SK-N-MC (cell line): ENCODE measurements at regions not wholly inside any gene's neighbourhood (a gene's known extent, or its start where the extent isn't known, plus 50 kb on each side); places are given as distances from the start of the nearest gene placed in this dataset.
"Not testable (repeated sequence)": the region's sequence is repeated elsewhere in the genome, so short reads cannot be mapped to it uniquely, and the experiment has no call there.

Experiments
- DNase-seq: peaks from one replicate; pipeline ENCODE4 v3.0.0-alpha.2; 2011; ENCODE audit warnings: low read depth, low spot score
- H3K27ac ChIP-seq: fragments of 200-600 bp; sonication (generic); 2 replicates; pipeline ENCODE4 v1.5.1; 2016; ENCODE audit warnings: mixed run types
- H3K36me3 ChIP-seq: fragments of 200-600 bp; sonication (generic); 2 replicates; pipeline ENCODE4 v1.6.1; 2017; ENCODE audit warnings: antibody characterized with exemption, low read length, mixed read lengths; ENCODE audit not compliant: insufficient read depth
- H3K4me3 ChIP-seq: fragments of 200-600 bp; sonication (generic); 2 replicates; pipeline ENCODE4 v1.5.1; 2016
- H3K9ac ChIP-seq: fragments of 200-600 bp; sonication (generic); 2 replicates; pipeline ENCODE4 v1.8.0; 2017; ENCODE audit warnings: mixed run types, mixed read lengths; ENCODE audit not compliant: insufficient read length
- H3K9me3 ChIP-seq: fragments of 200-600 bp; sonication (generic); 2 replicates; pipeline ENCODE4 v1.6.1; 2017; ENCODE audit warnings: low read depth, mild to moderate bottlenecking, antibody characterized with exemption, low read length, moderate library complexity, mixed read lengths
- EZH2 ChIP-seq: fragments of 200-600 bp; sonication (generic); IDR thresholded peaks from one replicate; pipeline ENCODE4 v1.6.1; 2017; ENCODE audit warnings: antibody characterized with exemption
- FOXP2 ChIP-seq: optimal IDR thresholded peaks from 2 replicates; pipeline ENCODE3; 2011; ENCODE audit warnings: mild to moderate bottlenecking, moderate library complexity; ENCODE audit not compliant: insufficient read depth; ENCODE audit errors: extremely low read length, control extremely low read depth
- POLR2AphosphoS5 ChIP-seq: IDR thresholded peaks from 2 replicates; pipeline ENCODE4 v1.6.1; 2012; ENCODE audit warnings: mild to moderate bottlenecking, low read depth, low read length, borderline replicate concordance

DNA sequence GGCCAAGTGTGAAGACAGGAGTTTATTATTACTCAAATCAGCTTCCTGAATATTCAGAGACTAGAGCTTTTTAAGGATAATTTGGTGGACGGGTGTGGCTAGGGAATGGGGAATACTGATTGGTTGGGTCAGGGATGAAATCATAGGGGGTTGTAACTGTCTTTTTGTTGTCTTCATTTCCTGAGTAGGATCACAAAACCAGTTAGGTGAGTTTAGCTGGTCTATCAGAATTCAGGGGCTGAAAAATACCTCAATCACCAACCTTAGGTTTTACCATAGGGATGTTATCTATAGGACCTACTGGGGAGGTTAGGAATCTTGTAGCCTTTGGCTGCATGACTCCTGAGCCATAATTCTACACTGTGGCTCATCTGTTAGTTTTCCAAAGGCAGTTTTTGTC is 235.8 kb downstream of the YTHDC2 start:
- Histone ChIP-seq H3K36me3 (no peaks in the 10 kb centered on the region), H3K9me3 (no peaks in the 10 kb centered on the region), H3K27ac (no peak overlapping the region), H3K4me3 (no peak overlapping the region), H3K9ac (no peak overlapping the region)
- no peak for DNase-seq
- TF ChIP-seq POLR2AphosphoS5 (no peak), EZH2 (no peak), FOXP2 (no peak)

DNA sequence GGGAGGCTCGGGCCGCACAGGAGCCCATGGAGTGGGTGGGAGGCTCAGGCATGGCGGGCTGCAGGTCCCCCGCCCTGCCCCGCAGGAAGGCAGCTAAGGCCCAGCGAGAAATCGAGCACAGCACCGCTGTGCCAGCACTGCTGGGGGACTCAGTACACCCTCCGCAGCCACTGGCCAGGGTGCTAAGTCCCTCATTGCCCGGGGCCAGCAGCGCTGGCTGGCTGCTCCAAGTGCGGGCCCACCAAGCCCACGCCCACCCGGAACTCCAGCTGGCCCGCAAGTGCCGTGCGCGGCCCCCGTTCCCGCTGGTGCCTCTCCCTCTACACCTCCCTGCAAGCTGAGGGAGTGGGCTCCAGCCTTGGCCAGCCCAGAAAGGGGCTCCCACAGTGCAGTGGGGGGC is 239.7 kb downstream of the YTHDC2 start:
- not testable (repeated sequence) for H3K27ac ChIP-seq, H3K36me3 ChIP-seq, DNase-seq, H3K9ac ChIP-seq, H3K4me3 ChIP-seq, H3K9me3 ChIP-seq

DNA sequence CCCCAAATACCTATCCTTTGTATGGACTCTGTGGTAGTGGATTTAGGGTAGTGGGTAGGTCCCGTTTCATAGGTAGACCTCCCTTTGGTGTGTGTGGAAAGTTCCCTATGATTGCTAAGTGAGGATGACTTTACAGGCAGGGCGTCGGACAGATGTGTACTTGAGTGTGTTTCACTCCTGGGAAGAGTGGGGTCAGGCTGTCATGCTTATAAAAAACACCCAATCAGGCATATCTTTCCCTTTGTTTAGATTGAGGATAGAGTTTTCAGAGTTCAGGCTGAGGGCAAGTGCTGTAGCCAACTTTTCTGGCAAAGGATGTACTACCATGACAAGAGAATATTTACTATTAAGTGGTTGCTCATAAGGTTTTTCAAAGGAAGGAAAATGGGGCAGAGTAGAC is 242.0 kb downstream of the YTHDC2 start:
- TF ChIP-seq FOXP2, result no peak
- no peak overlapping the region for H3K27ac ChIP-seq

DNA sequence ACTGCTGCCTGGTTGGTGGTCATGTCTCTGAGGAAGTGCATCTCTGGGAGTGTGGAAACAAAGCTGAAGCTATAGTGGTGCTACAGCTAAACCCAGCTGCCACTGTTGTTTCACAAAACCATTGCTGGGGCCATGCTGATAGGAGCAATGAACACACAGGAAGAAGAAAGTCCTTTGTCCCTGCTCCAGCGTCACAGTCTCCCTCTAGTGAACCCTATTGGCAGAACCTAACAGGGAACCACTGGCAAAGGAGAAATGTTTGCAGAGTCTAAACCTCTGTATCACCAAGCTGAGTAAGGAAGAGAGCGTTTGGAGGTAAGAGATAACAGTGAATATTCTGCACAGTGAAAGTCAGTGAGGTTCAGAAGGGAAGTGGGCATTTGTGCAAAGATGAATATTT is 244.0 kb downstream of the YTHDC2 start:
- H3K36me3 ChIP-seq, result no peaks in the 10 kb centered on the region
- no peaks in the 10 kb centered on the region for H3K9me3 ChIP-seq
- DNase-seq, result no peak
- no peak overlapping the region for H3K9ac ChIP-seq
- no peak for TF ChIP-seq FOXP2
- no peak for TF ChIP-seq EZH2
- TF ChIP-seq POLR2AphosphoS5, result no peak
- H3K4me3 ChIP-seq, result no peak overlapping the region
- no peak overlapping the region for H3K27ac ChIP-seq

More for the DNA sequence above, 242.0 kb downstream of the YTHDC2 start:
- Histone ChIP-seq H3K9me3 (no peaks in the 10 kb centered on the region), H3K4me3 (no peak overlapping the region), H3K36me3 (no peaks in the 10 kb centered on the region), H3K9ac (no peak overlapping the region)
- no peak for DNase-seq

DNA sequence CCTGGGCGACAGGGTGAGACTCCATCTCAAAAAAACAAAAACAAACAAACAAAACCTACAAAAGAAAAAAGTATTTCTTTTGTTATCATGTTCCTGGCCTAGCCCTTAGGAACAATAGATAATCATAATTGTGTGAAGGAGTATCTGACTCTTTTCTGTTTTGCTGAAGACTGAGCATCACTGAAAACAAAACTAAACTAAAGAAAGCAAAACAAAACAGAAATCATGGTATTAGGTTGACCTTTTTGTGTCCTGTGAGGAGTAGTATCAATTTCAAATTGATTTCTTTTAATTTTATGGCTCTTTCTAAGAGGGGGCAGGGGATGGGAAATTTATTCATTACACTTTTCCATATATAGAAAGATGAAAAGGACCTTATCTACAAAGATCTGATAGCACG is 246.0 kb downstream of the YTHDC2 start:
- no peak for TF ChIP-seq EZH2
- no peak for TF ChIP-seq POLR2AphosphoS5
- no peak for TF ChIP-seq FOXP2
- Histone ChIP-seq H3K9me3 (no peaks in the 10 kb centered on the region), H3K4me3 (no peak overlapping the region), H3K9ac (no peak overlapping the region), H3K36me3 (no peaks in the 10 kb centered on the region), H3K27ac (no peak overlapping the region)
- no peak for DNase-seq

DNA sequence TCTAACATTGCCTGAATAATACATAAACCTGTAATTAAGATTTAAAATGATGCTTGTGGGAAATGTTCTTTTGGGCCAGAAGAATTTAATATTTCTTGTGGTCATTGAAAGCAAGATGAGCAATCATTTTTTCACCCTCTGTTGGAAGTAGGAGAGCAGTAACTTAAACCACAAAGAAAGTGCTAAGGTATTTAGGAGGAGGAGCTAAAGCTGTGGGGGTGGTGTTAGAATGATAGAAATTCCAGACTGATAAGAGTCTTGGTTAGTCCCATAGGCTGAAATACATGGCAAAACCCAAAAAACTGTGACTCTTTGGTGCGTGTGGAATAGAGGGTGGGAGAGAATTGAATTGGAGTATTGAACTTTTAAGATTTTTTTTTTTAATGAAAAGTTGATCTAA is 247.0 kb downstream of the YTHDC2 start:
- H3K27ac ChIP-seq, result no peak overlapping the region
- H3K36me3 ChIP-seq, result no peaks in the 10 kb centered on the region
- no peak overlapping the region for H3K4me3 ChIP-seq
- no peaks in the 10 kb centered on the region for H3K9me3 ChIP-seq
- DNase-seq, result no peak
- no peak overlapping the region for H3K9ac ChIP-seq
- no peak for TF ChIP-seq POLR2AphosphoS5
- TF ChIP-seq EZH2, result no peak
- TF ChIP-seq FOXP2, result no peak

DNA sequence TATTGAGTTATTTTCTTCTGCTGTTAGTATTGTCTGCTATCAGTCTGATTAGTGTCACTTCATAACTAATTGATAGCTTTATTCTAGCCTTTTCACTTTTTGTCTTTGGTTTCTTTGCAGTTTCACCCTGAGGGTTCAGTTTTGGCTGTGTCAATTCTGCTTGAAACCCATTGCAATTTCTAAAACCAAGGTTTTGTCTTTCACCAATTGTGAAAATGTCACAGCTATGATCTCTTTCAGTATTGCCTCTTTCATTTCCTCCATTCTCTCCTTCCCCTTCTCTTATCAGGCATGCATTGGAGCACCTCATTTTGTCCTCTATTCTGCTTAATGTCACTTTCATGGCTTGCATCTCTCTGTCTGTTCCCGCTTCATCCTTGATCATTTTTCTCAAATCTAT is 248.1 kb downstream of the YTHDC2 start:
- Histone ChIP-seq H3K36me3 (no peaks in the 10 kb centered on the region), H3K4me3 (no peak overlapping the region), H3K9me3 (no peaks in the 10 kb centered on the region), H3K9ac (no peak overlapping the region), H3K27ac (no peak overlapping the region)
- DNase-seq, result no peak
- TF ChIP-seq EZH2, result no peak
- TF ChIP-seq POLR2AphosphoS5, result no peak

DNA sequence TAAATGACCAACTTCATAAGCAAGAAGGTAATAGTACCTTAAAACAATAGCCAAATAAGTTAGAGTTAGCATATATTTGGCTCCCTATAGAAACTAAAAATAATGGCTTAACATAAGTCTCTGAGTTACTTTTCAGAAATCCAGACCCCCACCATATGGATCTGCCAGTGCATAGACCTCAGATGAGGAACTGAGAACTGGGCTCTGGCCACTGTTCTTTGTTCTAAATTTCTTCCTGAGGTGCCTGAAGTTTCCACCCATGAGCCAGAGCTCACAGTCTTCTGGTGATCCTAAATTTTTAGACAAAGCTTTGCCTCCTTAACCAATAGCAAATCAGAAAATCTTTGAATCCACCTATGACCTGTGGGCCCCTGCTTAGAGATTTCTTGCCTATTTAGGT is 250.9 kb downstream of the YTHDC2 start:
- no peaks in the 10 kb centered on the region for H3K9me3 ChIP-seq
- no peak for DNase-seq
- TF ChIP-seq FOXP2 (no peak), POLR2AphosphoS5 (no peak), EZH2 (no peak)

DNA sequence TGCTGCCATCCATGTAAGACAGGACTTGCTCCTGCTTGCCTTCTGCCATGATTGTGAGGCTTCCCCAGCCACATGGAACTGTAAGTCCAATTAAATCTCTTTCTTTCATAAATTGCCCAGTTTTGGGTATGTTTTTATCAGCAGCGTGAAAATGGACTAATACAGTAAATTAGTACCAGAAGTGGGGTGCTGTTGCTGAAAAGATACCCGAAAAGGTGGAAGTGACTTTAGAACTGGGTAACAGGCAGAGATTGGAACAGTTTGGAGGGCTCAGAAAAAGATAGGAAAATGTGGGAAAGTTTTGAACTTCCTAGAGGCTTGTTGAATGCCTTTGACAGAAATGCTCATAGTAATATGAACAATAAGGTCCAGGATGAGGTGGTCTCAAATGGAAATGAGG is 253.3 kb downstream of the YTHDC2 start:
- H3K36me3 ChIP-seq, H3K9ac ChIP-seq, DNase-seq, H3K4me3 ChIP-seq, H3K27ac ChIP-seq, H3K9me3 ChIP-seq: not testable (repeated sequence)

More for the DNA sequence above, 250.9 kb downstream of the YTHDC2 start:
- H3K27ac ChIP-seq, result no peak overlapping the region
- H3K9ac ChIP-seq, result no peak overlapping the region
- H3K36me3 ChIP-seq, result no peaks in the 10 kb centered on the region
- H3K4me3 ChIP-seq, result no peak overlapping the region

DNA sequence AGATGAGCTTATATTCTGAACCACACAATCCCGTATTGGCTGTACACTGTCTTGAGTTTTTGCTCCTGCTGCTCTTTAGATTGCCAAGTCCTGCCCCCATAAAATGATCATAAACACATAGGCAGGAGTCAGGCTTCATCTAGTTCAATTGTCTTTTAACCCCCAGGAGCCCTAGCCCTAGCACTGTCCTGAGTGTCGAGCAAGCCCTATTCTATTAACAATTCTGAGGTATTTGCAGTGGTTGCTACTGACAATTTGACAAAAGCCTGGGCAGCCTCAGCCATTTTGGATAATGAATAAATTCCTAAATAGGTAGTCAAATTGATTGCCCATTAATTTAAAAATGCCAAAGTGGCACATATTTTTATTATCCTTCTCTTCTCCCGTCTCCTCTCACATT is 257.2 kb downstream of the YTHDC2 start:
- no peak for DNase-seq
- TF ChIP-seq FOXP2 (no peak), POLR2AphosphoS5 (no peak), EZH2 (no peak)
- H3K9me3 ChIP-seq, result no peaks in the 10 kb centered on the region
- no peak overlapping the region for H3K9ac ChIP-seq
- H3K4me3 ChIP-seq, result no peak overlapping the region
- no peak overlapping the region for H3K27ac ChIP-seq
- no peaks in the 10 kb centered on the region for H3K36me3 ChIP-seq
